ENCODE measurements at regions not wholly inside any gene's neighbourhood (a gene's known extent, or its start where the extent isn't known, plus 50 kb on each side); places are given as distances from the start of the nearest gene placed in this dataset.

GRCh38 chr1:119302011-119302410, 66.6 kb upstream of the HAO2 start (continued):
- TF ChIP-seq CTCF (conservative IDR thresholded peaks at IDR 0.05; ENCODE audit: low read depth in 2 of 2): no peak
- TF ChIP-seq REST (IDR thresholded peaks at IDR 0.05; ENCODE audit: unreplicated experiment): no peak

GRCh38 chr1:119308130-119308700, 60.4 kb upstream of the HAO2 start:
- DNase-seq (ENCODE audit: low spot score) (no peak), ATAC-seq (no peak)
- Histone ChIP-seq H3K9me2 (ENCODE audit: insufficient read depth) (no peaks in the 10 kb centered on the region), H3K36me3 (ENCODE audit: insufficient read depth) (no peaks in the 10 kb centered on the region), H3K4me1 (ENCODE audit: insufficient read depth) (peaks cover 8% of the 10 kb centered on the region), H4K20me1 (replicated peaks; ENCODE audit: insufficient read depth) (no peaks in the 10 kb centered on the region), H3K27ac (ENCODE audit: low read depth) (no peak overlapping the region), H2AFZ (no peak overlapping the region), H3F3A (replicated peaks; ENCODE audit: low read depth) (no peaks in the 10 kb centered on the region), H3K27me3 (ENCODE audit: insufficient read depth) (no peaks in the 10 kb centered on the region), H3K4me2 (no peak overlapping the region), H3K79me2 (replicated peaks; ENCODE audit: insufficient read depth) (no peaks in the 10 kb centered on the region), H3K4me3 (no peak overlapping the region)
- Mint-ChIP-seq H3K4me3 (no peak overlapping the region), H3K9me3 (no peaks in the 10 kb centered on the region), H3K27ac (no peak overlapping the region), H3K4me1 (peaks cover 10% of the 10 kb centered on the region), H3K36me3 (ENCODE audit: low read depth) (no peaks in the 10 kb centered on the region), H3K27me3 (ENCODE audit: insufficient read depth, low read depth, poor library complexity) (peaks cover 5% of the 10 kb centered on the region)
- TF ChIP-seq NANOG (IDR thresholded peaks at IDR 0.05; ENCODE audit: borderline replicate concordance): no peak

GRCh38 chr1:119308806-119309205, 59.8 kb upstream of the HAO2 start:
- no peak overlapping the region for H3K4me3 Mint-ChIP-seq
- Histone ChIP-seq H3K9me2 (ENCODE audit: insufficient read depth) (no peaks in the 10 kb centered on the region), H3F3A (replicated peaks; ENCODE audit: low read depth) (no peaks in the 10 kb centered on the region), H3K4me2 (no peak overlapping the region), H3K27me3 (ENCODE audit: insufficient read depth) (no peaks in the 10 kb centered on the region), H3K36me3 (ENCODE audit: insufficient read depth) (no peaks in the 10 kb centered on the region), H2AFZ (no peak overlapping the region), H3K4me1 (ENCODE audit: insufficient read depth) (peaks cover 5% of the 10 kb centered on the region; the same call in 1 of the 2 replicates), H3K79me2 (replicated peaks; ENCODE audit: insufficient read depth) (no peaks in the 10 kb centered on the region), H3K27ac (ENCODE audit: low read depth) (no peak overlapping the region), H3K4me3 (no peak overlapping the region), H4K20me1 (replicated peaks; ENCODE audit: insufficient read depth) (no peaks in the 10 kb centered on the region)
- H3K36me3 Mint-ChIP-seq (ENCODE audit: low read depth): no peaks in the 10 kb centered on the region
- H3K27me3 Mint-ChIP-seq (ENCODE audit: insufficient read depth, low read depth, poor library complexity): peaks cover 2% of the 10 kb centered on the region
- H3K4me1 Mint-ChIP-seq: peaks cover 7% of the 10 kb centered on the region; the same call in 2 of the 3 replicates
- no peak overlapping the region for H3K27ac Mint-ChIP-seq
- no peak for ATAC-seq
- DNase-seq (ENCODE audit: low spot score): no peak
- no peaks in the 10 kb centered on the region for H3K9me3 Mint-ChIP-seq
- no peak for TF ChIP-seq EZH2 (IDR thresholded peaks at IDR 0.05; ENCODE audit: low read depth, unreplicated experiment)
- no peak for TF ChIP-seq ETS1 (IDR thresholded peaks at IDR 0.05)
- TF ChIP-seq REST (IDR thresholded peaks at IDR 0.05; ENCODE audit: unreplicated experiment): no peak

Data from GM23338 (cell line).